IPS-18a (cell line): ENCODE measurements at regions not wholly inside any gene's neighbourhood (a gene's known extent, or its start where the extent isn't known, plus 50 kb on each side); places are given as distances from the start of the nearest gene placed in this dataset.
"Not testable (repeated sequence)": the region's sequence is repeated elsewhere in the genome, so short reads cannot be mapped to it uniquely, and the experiment has no call there.

Source experiments
- H3K27ac ChIP-seq: one replicate; pipeline ENCODE4 v1.5.1; 2013; ENCODE audit warnings: low read length
- H3K27me3 ChIP-seq: one replicate; pipeline ENCODE4 v1.6.1; 2013; ENCODE audit warnings: mild to moderate bottlenecking, low read length; ENCODE audit not compliant: control insufficient read depth, insufficient read depth
- H3K36me3 ChIP-seq: one replicate; pipeline ENCODE4 v1.6.1; 2013; ENCODE audit warnings: low read depth, low read length; ENCODE audit not compliant: control insufficient read depth
- H3K4me1 ChIP-seq: one replicate; pipeline ENCODE4 v1.6.1; 2013; ENCODE audit warnings: low read depth, low read length; ENCODE audit not compliant: control insufficient read depth
- H3K4me3 ChIP-seq: one replicate; pipeline ENCODE4 v1.5.1; 2013; ENCODE audit warnings: low read length
- H3K9ac ChIP-seq: one replicate; pipeline ENCODE4 v1.6.1; 2013; ENCODE audit warnings: mild to moderate bottlenecking, low read length, moderate library complexity
- H3K9me3 ChIP-seq: one replicate; pipeline ENCODE4 v1.6.1; 2013; ENCODE audit warnings: low read depth, low read length; ENCODE audit not compliant: control insufficient read depth

- Histone ChIP-seq H3K4me1 (peaks cover 8% of the 10 kb centered on the region), H3K9me3 (no peaks in the 10 kb centered on the region), H3K27me3 (no peaks in the 10 kb centered on the region), H3K9ac (no peak overlapping the region), H3K36me3 (no peaks in the 10 kb centered on the region), H3K27ac (no peak overlapping the region), H3K4me3 (no peak overlapping the region)
These were observed 95.9 kb upstream of the SMARCA2 start for GRCh38 chr9:1919229-1919628.

GRCh38 chr9:1920386-1920785 is 94.8 kb upstream of the SMARCA2 start:
- Histone ChIP-seq H3K4me1 (peaks cover 8% of the 10 kb centered on the region), H3K27me3 (no peaks in the 10 kb centered on the region), H3K9me3 (no peaks in the 10 kb centered on the region), H3K4me3 (no peak overlapping the region), H3K27ac (no peak overlapping the region), H3K9ac (no peak overlapping the region), H3K36me3 (no peaks in the 10 kb centered on the region)

- no peaks in the 10 kb centered on the region for H3K9me3 ChIP-seq
- no peak overlapping the region for H3K9ac ChIP-seq
- no peak overlapping the region for H3K4me3 ChIP-seq
- peaks cover 8% of the 10 kb centered on the region for H3K4me1 ChIP-seq
- no peak overlapping the region for H3K27ac ChIP-seq
- no peaks in the 10 kb centered on the region for H3K27me3 ChIP-seq
- no peaks in the 10 kb centered on the region for H3K36me3 ChIP-seq
These were observed 93.1 kb upstream of the SMARCA2 start for GRCh38 chr9:1922026-1922425.

GRCh38 chr9:1927546-1927945 is 87.6 kb upstream of the SMARCA2 start:
- no peaks in the 10 kb centered on the region for H3K27me3 ChIP-seq
- H3K4me1 ChIP-seq: peaks cover 4% of the 10 kb centered on the region
- H3K9me3 ChIP-seq: no peaks in the 10 kb centered on the region
- no peak overlapping the region for H3K27ac ChIP-seq
- H3K4me3 ChIP-seq: no peak overlapping the region
- no peak overlapping the region for H3K9ac ChIP-seq
- H3K36me3 ChIP-seq: no peaks in the 10 kb centered on the region

- Histone ChIP-seq H3K27ac (no peak overlapping the region), H3K4me3 (no peak overlapping the region), H3K9me3 (no peaks in the 10 kb centered on the region), H3K4me1 (peaks cover 4% of the 10 kb centered on the region), H3K9ac (no peak overlapping the region), H3K36me3 (no peaks in the 10 kb centered on the region), H3K27me3 (no peaks in the 10 kb centered on the region)
These were observed 86.0 kb upstream of the SMARCA2 start for GRCh38 chr9:1929134-1929533.

- no peaks in the 10 kb centered on the region for H3K36me3 ChIP-seq
- H3K4me3 ChIP-seq: no peak overlapping the region
- no peak overlapping the region for H3K9ac ChIP-seq
- H3K27me3 ChIP-seq: no peaks in the 10 kb centered on the region
- peaks cover 4% of the 10 kb centered on the region for H3K4me1 ChIP-seq
- H3K9me3 ChIP-seq: no peaks in the 10 kb centered on the region
- no peak overlapping the region for H3K27ac ChIP-seq
These were observed 85.4 kb upstream of the SMARCA2 start for GRCh38 chr9:1929722-1930244.

GRCh38 chr9:1930245-1930736 is 84.9 kb upstream of the SMARCA2 start:
- not testable (repeated sequence) for H3K4me1 ChIP-seq, H3K9ac ChIP-seq, H3K27ac ChIP-seq, H3K4me3 ChIP-seq, H3K9me3 ChIP-seq, H3K27me3 ChIP-seq, H3K36me3 ChIP-seq

- Histone ChIP-seq H3K36me3 (no peaks in the 10 kb centered on the region), H3K4me3 (no peak overlapping the region), H3K27me3 (no peaks in the 10 kb centered on the region), H3K9ac (no peak overlapping the region), H3K27ac (no peak overlapping the region), H3K9me3 (no peaks in the 10 kb centered on the region), H3K4me1 (no peaks in the 10 kb centered on the region)
These were observed 77.0 kb upstream of the SMARCA2 start for GRCh38 chr9:1938135-1938534.

GRCh38 chr9:1938675-1939170 is 76.4 kb upstream of the SMARCA2 start:
- Histone ChIP-seq H3K27ac (no peak overlapping the region), H3K27me3 (no peaks in the 10 kb centered on the region), H3K9ac (no peak overlapping the region), H3K4me1 (no peaks in the 10 kb centered on the region), H3K4me3 (no peak overlapping the region), H3K9me3 (no peaks in the 10 kb centered on the region), H3K36me3 (no peaks in the 10 kb centered on the region)

GRCh38 chr9:1939466-1939865 is 75.7 kb upstream of the SMARCA2 start:
- Histone ChIP-seq H3K27me3 (no peaks in the 10 kb centered on the region), H3K27ac (no peak overlapping the region), H3K4me3 (no peak overlapping the region), H3K36me3 (no peaks in the 10 kb centered on the region), H3K9me3 (no peaks in the 10 kb centered on the region), H3K4me1 (no peaks in the 10 kb centered on the region), H3K9ac (no peak overlapping the region)

- H3K9ac ChIP-seq: no peak overlapping the region
- H3K4me3 ChIP-seq: no peak overlapping the region
- no peaks in the 10 kb centered on the region for H3K9me3 ChIP-seq
- no peaks in the 10 kb centered on the region for H3K27me3 ChIP-seq
- no peaks in the 10 kb centered on the region for H3K4me1 ChIP-seq
- H3K36me3 ChIP-seq: no peaks in the 10 kb centered on the region
- H3K27ac ChIP-seq: no peak overlapping the region
These were observed 75.2 kb upstream of the SMARCA2 start for GRCh38 chr9:1939926-1940368.

GRCh38 chr9:1941989-1942388 is 73.2 kb upstream of the SMARCA2 start:
- H3K9ac ChIP-seq: no peak overlapping the region
- H3K4me1 ChIP-seq: no peaks in the 10 kb centered on the region
- H3K27ac ChIP-seq: no peak overlapping the region
- no peaks in the 10 kb centered on the region for H3K36me3 ChIP-seq
- H3K4me3 ChIP-seq: no peak overlapping the region
- H3K9me3 ChIP-seq: no peaks in the 10 kb centered on the region
- no peaks in the 10 kb centered on the region for H3K27me3 ChIP-seq
